ENCODE measurements at regions not wholly inside any gene's neighbourhood (a gene's known extent, or its start where the extent isn't known, plus 50 kb on each side); places are given as distances from the start of the nearest gene placed in this dataset.

- no peak for DNase-seq (ENCODE audit: low spot score in 2 of 2)
- WGBS, 2 donors = 62 to 71% methylated on average over 2 of the region's 2 CpGs
Observed at GRCh38 chr1:98316286-98316905, 345.1 kb upstream of the SNX7 start.

GRCh38 chr1:98315309-98315708, 346.2 kb upstream of the SNX7 start:
- H3K4me3 ChIP-seq (ENCODE audit: low read depth, poor library complexity, severe bottlenecking) = no peak overlapping the region
- 29 to 40% methylated on average over 1 of the region's 1 CpG for WGBS, 2 donors
- intact Hi-C loops (cut with DNase I; ENCODE audit: low total_unique reads) = no loop called here
- DNase-seq (ENCODE audit: low spot score in 2 of 2) = no peak
- no peak for TF ChIP-seq CTCF (IDR thresholded peaks at IDR 0.05)
- TF ChIP-seq POLR2A (IDR thresholded peaks at IDR 0.05) = no peak

More at GRCh38 chr1:98316286-98316905, 345.1 kb upstream of the SNX7 start:
- intact Hi-C loops (cut with DNase I; ENCODE audit: low total_unique reads) = no loop called here
- H3K4me3 ChIP-seq (ENCODE audit: low read depth, poor library complexity, severe bottlenecking) = no peak overlapping the region
- no peak for TF ChIP-seq CTCF (IDR thresholded peaks at IDR 0.05)
- no peak for TF ChIP-seq POLR2A (IDR thresholded peaks at IDR 0.05)

GRCh38 chr1:98314601-98315000, 346.9 kb upstream of the SNX7 start:
- intact Hi-C loops (cut with DNase I; ENCODE audit: low total_unique reads) = no loop called here
- 88 to 95% methylated on average over 1 of the region's 1 CpG for WGBS, 2 donors
- H3K4me3 ChIP-seq (ENCODE audit: low read depth, poor library complexity, severe bottlenecking) = no peak overlapping the region
- TF ChIP-seq POLR2A (IDR thresholded peaks at IDR 0.05) = no peak
- TF ChIP-seq CTCF (IDR thresholded peaks at IDR 0.05) = no peak
- no peak for DNase-seq (ENCODE audit: low spot score in 2 of 2)

GRCh38 chr1:98306517-98307089, 354.9 kb upstream of the SNX7 start:
- no peak for DNase-seq (ENCODE audit: low spot score in 2 of 2)
- TF ChIP-seq CTCF (IDR thresholded peaks at IDR 0.05) (no peak), POLR2A (IDR thresholded peaks at IDR 0.05) (no peak)
- intact Hi-C loops (cut with DNase I; ENCODE audit: low total_unique reads) = no loop called here
- no peak overlapping the region for H3K4me3 ChIP-seq (ENCODE audit: low read depth, poor library complexity, severe bottlenecking)

GRCh38 chr1:98305362-98305761, 356.2 kb upstream of the SNX7 start:
- no peak for DNase-seq (ENCODE audit: low spot score in 2 of 2)
- WGBS, 2 donors = 68 to 72% methylated on average over 2 of the region's 2 CpGs
- intact Hi-C loops (cut with DNase I; ENCODE audit: low total_unique reads) = no loop called here

More at GRCh38 chr1:98305362-98305761, 356.2 kb upstream of the SNX7 start:
- H3K4me3 ChIP-seq (ENCODE audit: low read depth, poor library complexity, severe bottlenecking) = no peak overlapping the region
- TF ChIP-seq CTCF (IDR thresholded peaks at IDR 0.05) (no peak), POLR2A (IDR thresholded peaks at IDR 0.05) (no peak)
